HFF-Myc (cell line): ENCODE measurements at regions not wholly inside any gene's neighbourhood (a gene's known extent, or its start where the extent isn't known, plus 50 kb on each side); places are given as distances from the start of the nearest gene placed in this dataset.

Experiments
- DNase-seq: peaks from one replicate; pipeline ENCODE4 v3.0.0-alpha.2; 2011; ENCODE audit warnings: low read depth; ENCODE audit errors: extremely low read depth
- H3K4me3 ChIP-seq: replicated peaks from 2 replicates; pipeline ENCODE4 v1.5.1; 2011; ENCODE audit warnings: low read depth, mild to moderate bottlenecking, control low read depth, low read length
- TF ChIP-seq, protein P1 (sequence below): IDR thresholded peaks from 2 replicates; pipeline ENCODE4 v1.5.1; 2012; ENCODE audit warnings: mild to moderate bottlenecking, low read depth, low read length, control low read depth; ENCODE audit errors: missing control alignments

DNA sequence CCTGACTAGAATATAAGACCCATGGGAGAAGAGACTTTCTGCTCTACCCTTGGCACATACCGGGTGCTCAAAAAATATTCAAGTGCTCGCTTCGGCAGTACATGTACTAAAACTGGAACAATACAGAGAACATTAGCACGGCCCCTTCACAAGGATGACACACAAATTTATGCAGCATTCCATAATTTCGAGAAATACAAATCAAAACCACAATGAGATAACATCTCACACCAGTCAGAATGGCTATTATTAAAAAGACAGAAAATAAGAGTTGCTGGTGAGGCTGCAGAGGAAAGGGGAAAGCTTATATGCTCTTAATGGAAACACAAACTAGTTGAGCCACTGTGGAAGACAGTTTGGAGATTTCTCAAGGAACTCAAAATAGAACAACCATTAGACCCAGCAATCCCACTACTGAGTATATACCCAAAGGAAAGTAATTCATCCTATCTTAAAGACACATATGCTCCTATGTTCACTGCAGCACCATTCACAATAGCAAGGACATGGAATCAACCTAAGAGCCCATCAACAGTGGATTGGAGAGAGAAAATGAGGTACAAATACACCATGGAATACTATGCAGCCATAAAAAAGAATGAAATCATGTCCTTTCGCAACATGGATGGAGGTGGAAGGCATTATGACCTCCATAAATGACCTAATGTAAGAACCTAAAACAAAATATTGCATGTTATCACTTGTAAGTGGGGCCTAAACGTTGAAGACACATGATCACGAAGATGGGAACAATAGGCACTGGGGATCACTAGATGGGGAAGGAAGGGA is 71.6 kb upstream of the CYP1B1 start:
- no peak for DNase-seq
- H3K4me3 ChIP-seq, result no peak overlapping the region
- TF ChIP-seq, protein P1, sequence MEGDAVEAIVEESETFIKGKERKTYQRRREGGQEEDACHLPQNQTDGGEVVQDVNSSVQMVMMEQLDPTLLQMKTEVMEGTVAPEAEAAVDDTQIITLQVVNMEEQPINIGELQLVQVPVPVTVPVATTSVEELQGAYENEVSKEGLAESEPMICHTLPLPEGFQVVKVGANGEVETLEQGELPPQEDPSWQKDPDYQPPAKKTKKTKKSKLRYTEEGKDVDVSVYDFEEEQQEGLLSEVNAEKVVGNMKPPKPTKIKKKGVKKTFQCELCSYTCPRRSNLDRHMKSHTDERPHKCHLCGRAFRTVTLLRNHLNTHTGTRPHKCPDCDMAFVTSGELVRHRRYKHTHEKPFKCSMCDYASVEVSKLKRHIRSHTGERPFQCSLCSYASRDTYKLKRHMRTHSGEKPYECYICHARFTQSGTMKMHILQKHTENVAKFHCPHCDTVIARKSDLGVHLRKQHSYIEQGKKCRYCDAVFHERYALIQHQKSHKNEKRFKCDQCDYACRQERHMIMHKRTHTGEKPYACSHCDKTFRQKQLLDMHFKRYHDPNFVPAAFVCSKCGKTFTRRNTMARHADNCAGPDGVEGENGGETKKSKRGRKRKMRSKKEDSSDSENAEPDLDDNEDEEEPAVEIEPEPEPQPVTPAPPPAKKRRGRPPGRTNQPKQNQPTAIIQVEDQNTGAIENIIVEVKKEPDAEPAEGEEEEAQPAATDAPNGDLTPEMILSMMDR, result no peak

DNA sequence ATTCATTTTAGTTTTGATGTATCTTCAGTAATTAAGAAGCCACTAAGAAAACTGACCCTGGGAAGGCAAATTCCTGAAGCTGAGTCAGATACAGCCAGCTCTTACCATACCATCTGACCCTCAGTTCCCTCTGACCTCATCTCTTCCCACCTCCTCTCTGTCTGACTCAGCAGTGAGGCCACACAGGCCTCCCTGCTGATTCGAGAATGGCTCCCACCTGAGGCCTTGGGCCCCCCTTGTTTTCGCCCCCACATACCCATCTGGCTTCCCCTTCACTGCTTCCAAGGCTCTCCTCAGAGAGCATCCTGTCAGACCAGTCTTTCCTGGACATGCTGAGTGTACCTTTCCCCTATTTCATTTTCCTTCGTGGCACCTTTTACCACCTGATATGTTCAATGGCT is 71.0 kb upstream of the CYP1B1 start:
- peak; percentile 97 for DNase-seq
- H3K4me3 ChIP-seq, result peak overlapping the region; percentile 8; the same call in 1 of the 2 replicates

DNA sequence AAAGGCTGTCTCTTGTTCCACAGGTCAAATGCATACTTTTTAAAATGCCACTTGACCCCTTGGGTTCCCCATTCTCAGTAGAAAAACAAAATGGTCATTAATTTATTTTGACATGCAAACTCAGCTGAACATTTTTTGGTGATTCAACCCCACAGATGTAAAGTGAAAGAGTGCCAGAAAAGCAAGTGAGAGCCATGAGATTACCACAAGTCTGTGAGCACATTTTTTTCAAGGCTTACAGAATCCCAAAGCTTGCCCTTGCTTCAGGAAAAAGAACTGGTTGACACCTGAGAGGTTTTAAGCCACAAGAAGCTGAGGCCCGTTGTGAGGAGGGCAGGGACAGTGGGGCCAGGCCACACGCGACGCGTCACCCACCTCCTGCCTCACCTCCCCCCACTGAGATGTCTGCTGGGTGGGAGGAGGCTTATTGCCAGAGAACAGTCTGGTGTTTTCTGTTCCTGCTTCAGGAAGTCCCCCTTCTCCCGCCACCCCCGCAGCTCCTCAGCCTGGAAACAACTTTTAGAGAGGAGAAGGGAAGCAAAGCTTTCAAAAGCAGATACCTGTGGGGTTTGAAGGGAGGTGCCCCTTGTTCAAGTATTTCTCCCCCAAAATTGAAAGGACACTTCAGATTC is 70.4 kb upstream of the CYP1B1 start:
- DNase-seq, result peak; percentile 82
- peak overlapping the region; percentile 8; the same call in 1 of the 2 replicates for H3K4me3 ChIP-seq
- TF ChIP-seq, protein P1, result no peak

More for the DNA sequence above, 71.0 kb upstream of the CYP1B1 start:
- TF ChIP-seq, protein P1, result no peak

DNA sequence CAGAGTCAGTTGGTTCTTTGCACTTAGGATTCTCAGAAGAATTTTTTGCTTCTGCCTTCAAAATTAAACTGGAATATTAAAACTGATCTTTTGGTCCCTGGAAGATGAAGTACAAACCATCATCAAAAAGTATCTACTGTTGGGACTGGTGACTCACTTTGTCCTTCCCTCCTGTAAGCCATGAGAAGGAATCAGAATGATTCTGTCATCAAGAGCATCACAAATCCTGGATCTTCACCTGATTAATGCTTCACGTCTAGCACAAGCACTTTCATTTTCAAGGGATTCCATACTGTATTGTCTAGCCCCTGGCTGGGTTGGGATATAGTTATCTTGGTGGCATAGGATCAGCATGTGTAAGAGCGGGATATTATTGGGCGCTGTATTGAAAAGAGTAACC is 69.3 kb upstream of the CYP1B1 start:
- no peak for DNase-seq
- TF ChIP-seq, protein P1, result no peak
- no peak overlapping the region for H3K4me3 ChIP-seq

DNA sequence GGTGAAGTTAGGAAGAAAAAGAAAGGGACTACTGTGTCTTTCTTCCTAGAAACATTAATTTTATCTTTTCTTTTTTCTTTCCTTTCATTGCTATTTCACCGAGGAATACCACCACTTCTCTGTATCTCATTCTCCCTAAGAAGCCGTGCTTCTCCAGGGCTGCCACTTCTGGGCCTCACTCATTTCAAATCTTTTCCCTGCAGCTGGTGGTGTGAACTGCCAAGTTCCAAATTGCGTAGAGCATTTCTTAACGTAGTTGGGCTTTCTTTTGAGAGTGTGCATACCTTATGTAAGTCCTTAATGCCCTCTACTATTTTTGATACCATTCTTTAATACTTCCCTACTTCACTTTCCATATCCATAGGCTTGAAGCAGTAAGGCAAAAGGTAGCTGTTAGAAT is 66.7 kb upstream of the CYP1B1 start:
- TF ChIP-seq, protein P1, result no peak
- no peak overlapping the region for H3K4me3 ChIP-seq
- no peak for DNase-seq

DNA sequence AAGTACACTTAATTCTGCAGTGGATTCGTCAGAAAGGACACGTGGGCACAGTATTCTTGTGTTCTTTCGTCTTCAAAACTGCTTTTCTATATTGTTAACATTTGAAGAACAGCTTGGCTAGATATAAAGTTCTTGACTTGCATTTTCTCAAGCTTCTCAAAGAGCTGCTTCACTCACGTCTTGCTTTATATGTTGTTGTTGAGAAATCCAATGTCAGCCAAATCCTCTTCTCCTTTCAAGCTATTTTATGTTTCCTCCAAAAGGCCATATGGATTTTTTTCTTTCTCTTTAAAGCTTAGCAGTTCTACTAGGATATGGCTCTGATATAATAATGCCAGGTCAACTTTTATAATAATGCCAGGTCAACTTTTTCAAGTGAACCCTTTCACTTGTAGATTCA is 65.5 kb upstream of the CYP1B1 start:
- DNase-seq, result no peak
- H3K4me3 ChIP-seq, result no peak overlapping the region
- TF ChIP-seq, protein P1, result no peak

DNA sequence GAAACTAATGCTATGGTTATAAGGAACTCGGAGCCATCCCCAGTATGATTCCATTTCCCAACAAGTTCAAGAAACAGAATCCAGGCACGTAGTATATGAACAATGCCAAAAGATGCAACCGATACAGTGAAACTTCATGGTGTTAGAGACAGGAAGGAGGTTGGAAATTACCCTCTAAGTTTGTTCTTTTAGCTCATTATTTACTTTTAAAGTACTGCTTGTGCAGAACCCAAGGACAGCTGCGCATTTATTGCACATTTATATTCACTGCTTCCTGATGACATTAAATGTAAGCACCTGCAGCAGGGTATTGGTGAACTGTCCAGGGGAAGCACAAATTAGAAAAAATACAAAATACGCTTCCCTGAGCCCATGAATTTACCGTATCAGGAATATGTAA is 63.0 kb upstream of the CYP1B1 start:
- DNase-seq, result no peak
- no peak overlapping the region for H3K4me3 ChIP-seq
- TF ChIP-seq, protein P1, result no peak
